Spleen (tissue), 11 donors: ENCODE measurements at regions not wholly inside any gene's neighbourhood (a gene's known extent, or its start where the extent isn't known, plus 50 kb on each side); places are given as distances from the start of the nearest gene placed in this dataset.

Experiments
- DNase-seq: peaks from one replicate; pipeline ENCODE4 v3.0.0-alpha.2; 2020
- H3K27ac ChIP-seq, 8 donors: fragments of 200-600 bp; sonication (generic) in 7 of 8; 1 replicate in 4 of 8; 2 replicates in 4 of 8; pipeline versions ENCODE4 v1.5.0 to v1.8.0; 2016 to 2021; ENCODE audit warnings: inconsistent platforms in 4 of 8, mild to moderate bottlenecking in 4 of 8, moderate library complexity in 1 of 8
- H3K27me3 ChIP-seq, 7 donors: fragments of 200-600 bp; sonication (generic) in 6 of 7; replicated peaks in 1 of 7; 1 replicate in 4 of 7; 2 replicates in 3 of 7; pipeline versions ENCODE4 v1.5.0 to v1.8.0; 2016 to 2021; ENCODE audit warnings: inconsistent platforms in 3 of 7, mild to moderate bottlenecking in 1 of 7
- H3K36me3 ChIP-seq, 6 donors: fragments of 200-600 bp; sonication (generic) in 5 of 6; 1 replicate in 4 of 6; 2 replicates in 2 of 6; pipeline versions ENCODE4 v1.5.0 to v1.8.0; 2016 to 2021; ENCODE audit warnings: inconsistent platforms in 2 of 6
- H3K4me1 ChIP-seq, 6 donors: fragments of 200-600 bp; sonication (generic) in 5 of 6; 1 replicate in 3 of 6; 2 replicates in 3 of 6; pipeline versions ENCODE4 v1.5.0 to v1.8.0; 2016 to 2021; ENCODE audit warnings: inconsistent platforms in 3 of 6
- H3K4me3 ChIP-seq, 8 donors: fragments of 200-600 bp; sonication (generic) in 7 of 8; 1 replicate in 4 of 8; 2 replicates in 4 of 8; pipeline versions ENCODE4 v1.5.0 to v1.8.0; 2016 to 2021; ENCODE audit warnings: inconsistent platforms in 4 of 8, mild to moderate bottlenecking in 4 of 8, moderate library complexity in 2 of 8
- H3K9me3 ChIP-seq, 8 donors: fragments of 200-600 bp; sonication (generic) in 7 of 8; 1 replicate in 4 of 8; 2 replicates in 4 of 8; pipeline versions ENCODE4 v1.5.0 to v1.8.0; 2016 to 2021; ENCODE audit warnings: inconsistent platforms in 4 of 8
- POLR2A ChIP-seq, 3 donors: fragments of 450-650 bp; IDR thresholded peaks; one replicate each; pipeline ENCODE4 v1.5.1; 2017; ENCODE audit warnings: antibody characterized with exemption in 3 of 3, mild to moderate bottlenecking in 1 of 3
- POLR2AphosphoS5 ChIP-seq, 3 donors: sonication (generic); formaldehyde crosslinking; IDR thresholded peaks; one replicate each; pipeline ENCODE4 v1.5.1; 2017; ENCODE audit warnings: antibody characterized with exemption in 3 of 3
- WGBS, 5 donors: extraction: QIAGEN DNeasy Blood & Tissue Kit in 3 of 5; methylation state at CpG; one replicate each; pipeline versions ENCODE4 v1.1.5 to v1.1.7; 2013 to 2018; 5-methylcytosine and 5-hydroxymethylcytosine counted together
- intact Hi-C: fragments of 100-400 bp; cut with DNase I; formaldehyde crosslinking; loops from one replicate; pipeline ENCODE4 v1.15.0; 2023; ENCODE audit warnings: low total_unique reads
- TF ChIP-seq, protein P1 (sequence below), 11 experiments: fragments of 200-600 bp in 7 of 11; fragments of 450-650 bp in 4 of 11; sonication (generic) in 4 of 11; IDR thresholded peaks in 8 of 11; conservative IDR thresholded peaks in 3 of 11; 1 replicate in 7 of 11; 2 replicates in 4 of 11; pipeline versions ENCODE4 v1.4.0 to v1.8.0; 2016 to 2021; ENCODE audit warnings: antibody characterized with exemption in 11 of 11, inconsistent platforms in 4 of 11, mild to moderate bottlenecking in 1 of 11
- donor health status: healthy with polysubstance abuse.
- donor health status: DM: no; HTN: no; CAD: no; lungs with moderate emphysema.
- donor health status: DM: no; HTN: no; CAD: no.
- donor health status: Bipolar disorder and iron deficiency.
- donor health status: healthy.
- donor health status: DM: no; HTN: no; CAD: no.
- donor health status: DM: yes; HTN: yes; CAD: no.

DNA sequence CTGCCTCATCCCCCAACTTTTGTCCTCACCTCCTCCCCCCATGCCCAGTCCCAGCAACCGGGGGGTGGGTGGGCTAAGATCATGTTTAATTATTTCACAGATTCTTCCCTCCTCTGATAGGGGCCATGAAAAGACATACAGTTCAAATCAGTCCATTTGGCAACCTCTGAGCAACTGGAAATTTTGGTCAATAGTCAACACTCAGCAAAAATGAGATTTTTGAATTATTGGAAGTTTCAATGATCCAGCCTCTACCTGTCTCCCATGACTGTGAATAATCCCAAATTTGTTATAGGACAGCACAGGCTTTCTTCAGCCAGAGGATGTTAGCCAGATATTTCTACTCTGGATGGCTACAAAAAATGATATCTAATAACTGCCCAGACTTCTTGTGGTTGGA lies 549.9 kb downstream of the TNS1 start:
- no peak overlapping the region for H3K27ac ChIP-seq
- TF ChIP-seq, protein P1, sequence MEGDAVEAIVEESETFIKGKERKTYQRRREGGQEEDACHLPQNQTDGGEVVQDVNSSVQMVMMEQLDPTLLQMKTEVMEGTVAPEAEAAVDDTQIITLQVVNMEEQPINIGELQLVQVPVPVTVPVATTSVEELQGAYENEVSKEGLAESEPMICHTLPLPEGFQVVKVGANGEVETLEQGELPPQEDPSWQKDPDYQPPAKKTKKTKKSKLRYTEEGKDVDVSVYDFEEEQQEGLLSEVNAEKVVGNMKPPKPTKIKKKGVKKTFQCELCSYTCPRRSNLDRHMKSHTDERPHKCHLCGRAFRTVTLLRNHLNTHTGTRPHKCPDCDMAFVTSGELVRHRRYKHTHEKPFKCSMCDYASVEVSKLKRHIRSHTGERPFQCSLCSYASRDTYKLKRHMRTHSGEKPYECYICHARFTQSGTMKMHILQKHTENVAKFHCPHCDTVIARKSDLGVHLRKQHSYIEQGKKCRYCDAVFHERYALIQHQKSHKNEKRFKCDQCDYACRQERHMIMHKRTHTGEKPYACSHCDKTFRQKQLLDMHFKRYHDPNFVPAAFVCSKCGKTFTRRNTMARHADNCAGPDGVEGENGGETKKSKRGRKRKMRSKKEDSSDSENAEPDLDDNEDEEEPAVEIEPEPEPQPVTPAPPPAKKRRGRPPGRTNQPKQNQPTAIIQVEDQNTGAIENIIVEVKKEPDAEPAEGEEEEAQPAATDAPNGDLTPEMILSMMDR (IDR thresholded peaks at IDR 0.05 in 8 of 11, conservative IDR thresholded peaks at IDR 0.05 in 3 of 11), result no peak
- TF ChIP-seq POLR2A (IDR thresholded peaks at IDR 0.05) (no peak), POLR2AphosphoS5 (IDR thresholded peaks at IDR 0.05) (no peak)
- intact Hi-C loops, result no loop called here
- H3K27me3 ChIP-seq, result no peaks in the 10 kb centered on the region
- H3K4me3 ChIP-seq, result no peak overlapping the region
- no peaks in the 10 kb centered on the region for H3K36me3 ChIP-seq
- no peak for DNase-seq
- H3K4me1 ChIP-seq, result no peaks in the 10 kb centered on the region
- H3K9me3 ChIP-seq, result no peaks in the 10 kb centered on the region
- 69 to 93% (median 89%) methylated on average over 1 of the region's 1 CpG for whole genome bisulfite sequencing, 5 donors

GRCh38 chr2:217451666-217452065 lies 551.1 kb downstream of the TNS1 start:
- intact Hi-C loops, result no loop called here
- Histone ChIP-seq H3K4me1 (no peaks in the 10 kb centered on the region), H3K4me3 (no peak overlapping the region), H3K27me3 (no peaks in the 10 kb centered on the region), H3K27ac (no peak overlapping the region), H3K9me3 (no peaks in the 10 kb centered on the region), H3K36me3 (no peaks in the 10 kb centered on the region)
- 80 to 91% (median 83%) methylated on average over 3 of the region's 3 CpGs for WGBS, 5 donors
- TF ChIP-seq POLR2A (IDR thresholded peaks at IDR 0.05) (no peak), POLR2AphosphoS5 (IDR thresholded peaks at IDR 0.05) (no peak)
- TF ChIP-seq, protein P1 (IDR thresholded peaks at IDR 0.05 in 8 of 11, conservative IDR thresholded peaks at IDR 0.05 in 3 of 11), result no peak
- no peak for DNase-seq

DNA sequence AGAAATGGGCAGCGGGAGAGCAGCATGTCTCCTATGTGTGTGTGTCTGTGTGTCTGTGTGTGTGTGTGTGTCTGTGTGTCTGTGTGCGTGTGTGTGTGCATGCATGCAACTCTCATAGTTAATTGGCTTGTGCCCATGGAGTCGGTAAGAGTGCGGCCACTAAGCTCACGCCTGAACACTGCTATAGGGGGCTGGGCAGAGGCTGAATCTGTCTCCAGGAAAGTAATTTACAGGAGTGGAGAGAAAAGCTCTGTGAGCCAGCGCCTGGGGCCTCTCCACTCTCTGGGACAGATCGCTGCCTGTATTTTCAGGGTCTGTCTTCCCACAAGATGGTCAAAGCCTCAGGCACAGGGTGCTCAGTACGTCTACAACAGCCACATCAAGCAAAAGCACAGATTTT lies 553.4 kb downstream of the TNS1 start:
- Histone ChIP-seq H3K27me3 (no peaks in the 10 kb centered on the region), H3K27ac (no peak overlapping the region), H3K4me1 (no peaks in the 10 kb centered on the region), H3K4me3 (no peak overlapping the region), H3K9me3 (no peaks in the 10 kb centered on the region), H3K36me3 (no peaks in the 10 kb centered on the region)
- intact Hi-C loops, result no loop called here
- TF ChIP-seq, protein P1 (IDR thresholded peaks at IDR 0.05 in 8 of 11, conservative IDR thresholded peaks at IDR 0.05 in 3 of 11), result no peak
- TF ChIP-seq POLR2AphosphoS5 (IDR thresholded peaks at IDR 0.05) (no peak), POLR2A (IDR thresholded peaks at IDR 0.05) (no peak)
- DNase-seq, result no peak
- 81 to 95% (median 93%) methylated on average over 8 of the region's 8 CpGs for WGBS, 5 donors

GRCh38 chr2:217448860-217449259 lies 553.9 kb downstream of the TNS1 start:
- no peak overlapping the region for H3K4me3 ChIP-seq
- TF ChIP-seq POLR2A (IDR thresholded peaks at IDR 0.05) (no peak), POLR2AphosphoS5 (IDR thresholded peaks at IDR 0.05) (no peak)
- TF ChIP-seq, protein P1 (IDR thresholded peaks at IDR 0.05 in 8 of 11, conservative IDR thresholded peaks at IDR 0.05 in 3 of 11), result no peak
- H3K27me3 ChIP-seq, result no peaks in the 10 kb centered on the region
- H3K36me3 ChIP-seq, result no peaks in the 10 kb centered on the region
- intact Hi-C loops, result no loop called here
- 79 to 95% (median 89%) methylated on average over 5 of the region's 5 CpGs for WGBS, 5 donors
- H3K4me1 ChIP-seq, result no peaks in the 10 kb centered on the region
- no peak for DNase-seq
- no peak overlapping the region for H3K27ac ChIP-seq
- H3K9me3 ChIP-seq, result no peaks in the 10 kb centered on the region
